ENCODE measurements at regions not wholly inside any gene's neighbourhood (a gene's known extent, or its start where the extent isn't known, plus 50 kb on each side); places are given as distances from the start of the nearest gene placed in this dataset.

DNA sequence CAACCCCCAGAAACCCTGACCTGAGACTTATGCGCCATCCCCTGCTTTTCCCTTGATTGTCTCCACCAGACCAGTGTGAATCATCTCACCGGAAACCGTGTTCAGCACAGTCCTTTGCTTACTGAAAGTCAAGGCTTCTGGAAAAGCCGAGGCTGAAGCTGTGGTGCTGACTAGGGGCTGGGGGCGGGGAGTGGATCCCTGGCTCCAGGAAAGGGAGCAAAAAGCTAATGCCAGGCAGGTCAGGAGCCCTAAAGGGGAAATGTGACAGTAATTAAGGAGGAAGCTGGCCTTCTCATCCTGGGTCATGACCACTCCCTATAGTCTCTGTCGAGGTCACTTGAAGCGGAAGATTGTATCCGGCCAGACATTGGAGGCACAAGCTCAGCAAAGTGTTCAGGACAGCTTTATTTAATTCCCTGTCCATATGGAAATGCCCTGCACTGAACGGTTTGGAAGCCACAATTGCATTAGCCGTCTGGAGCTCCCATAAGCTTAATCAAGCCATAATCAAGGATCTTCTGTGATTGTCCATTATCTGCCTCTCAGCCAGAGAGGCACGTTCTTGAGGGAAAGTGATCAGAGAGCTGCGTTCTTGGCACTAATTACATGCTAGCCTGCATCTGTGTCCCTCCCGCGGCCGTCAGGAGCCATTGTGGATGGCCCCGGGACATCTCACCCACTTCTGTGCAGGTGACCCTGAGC lies 403.6 kb downstream of the RRAGC start:
- peak; percentile 92 for DNase-seq (ENCODE audit: low spot score)

DNA sequence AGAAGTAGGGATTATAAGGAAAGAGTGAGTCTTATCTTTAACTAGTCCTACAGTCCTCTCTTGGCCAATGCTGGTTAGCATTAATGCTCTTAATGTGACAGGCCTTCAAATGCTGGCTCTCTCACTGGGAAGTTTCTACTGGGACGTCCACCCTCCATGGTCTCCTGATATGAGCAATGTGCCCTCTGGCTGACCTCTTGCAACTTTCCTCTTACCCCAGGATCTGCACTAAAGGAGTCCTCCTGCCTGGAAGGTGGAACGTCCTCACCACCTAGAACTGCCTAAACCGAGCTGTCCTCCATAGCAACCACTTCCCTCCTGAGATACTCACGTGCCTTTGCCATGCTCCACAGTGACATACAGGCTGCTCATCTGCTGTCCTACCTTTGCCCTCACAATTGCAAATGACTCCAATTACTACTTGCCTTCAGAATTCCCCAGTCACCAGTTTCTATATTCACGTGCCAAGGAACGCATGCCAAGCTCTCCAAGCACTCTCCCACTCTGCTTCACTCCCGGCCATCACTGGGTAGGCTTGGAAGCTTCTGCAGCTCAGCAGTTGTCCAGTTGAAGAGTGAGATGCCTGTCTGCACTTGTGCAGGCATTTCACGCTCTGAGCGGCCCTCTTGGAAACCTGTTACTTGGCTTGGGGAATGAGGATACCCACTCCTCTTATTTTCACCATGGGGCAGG lies 404.7 kb downstream of the RRAGC start:
- DNase-seq (ENCODE audit: low spot score) = no peak

DNA sequence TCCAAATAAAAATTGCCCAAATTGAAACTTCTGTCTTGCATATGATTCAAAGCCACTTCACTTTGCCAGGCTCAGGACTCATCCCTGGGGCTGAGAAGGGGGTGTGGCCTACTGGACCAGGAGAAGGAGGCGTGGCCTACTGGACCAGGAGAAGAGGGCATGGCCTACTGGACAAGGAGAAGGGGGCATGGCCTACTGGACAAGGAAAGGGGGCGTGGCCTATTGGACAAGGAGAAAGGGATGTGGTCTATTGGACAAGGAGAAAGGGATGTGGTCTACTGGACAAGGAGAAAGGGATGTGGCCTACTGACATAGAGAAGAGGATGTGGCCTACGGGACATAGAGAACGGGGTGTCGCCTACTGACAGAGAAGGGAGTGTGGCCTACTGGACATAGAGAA lies 405.3 kb downstream of the RRAGC start:
- no peak for DNase-seq (ENCODE audit: low spot score)

DNA sequence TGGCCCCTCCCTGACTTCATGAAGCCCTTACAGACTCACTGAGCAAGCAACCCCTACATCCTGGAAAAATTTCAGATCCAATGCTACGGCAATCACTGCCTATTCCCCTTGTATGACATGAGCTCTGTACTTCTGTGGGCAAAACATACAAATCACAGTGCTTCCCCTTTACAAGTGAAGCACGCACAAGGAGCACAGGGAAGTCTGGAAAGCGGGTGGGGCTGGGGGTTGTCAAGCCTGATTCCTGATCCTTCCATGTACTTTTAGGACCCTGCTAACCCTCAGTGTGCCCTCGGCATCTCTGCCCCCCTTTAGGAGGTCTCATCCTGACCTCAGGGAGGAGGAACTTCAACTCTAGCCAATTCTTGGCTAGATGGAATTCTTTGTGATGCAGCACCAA lies 405.7 kb upstream of the POU3F1 start:
- no peak for DNase-seq (ENCODE audit: low spot score)

DNA sequence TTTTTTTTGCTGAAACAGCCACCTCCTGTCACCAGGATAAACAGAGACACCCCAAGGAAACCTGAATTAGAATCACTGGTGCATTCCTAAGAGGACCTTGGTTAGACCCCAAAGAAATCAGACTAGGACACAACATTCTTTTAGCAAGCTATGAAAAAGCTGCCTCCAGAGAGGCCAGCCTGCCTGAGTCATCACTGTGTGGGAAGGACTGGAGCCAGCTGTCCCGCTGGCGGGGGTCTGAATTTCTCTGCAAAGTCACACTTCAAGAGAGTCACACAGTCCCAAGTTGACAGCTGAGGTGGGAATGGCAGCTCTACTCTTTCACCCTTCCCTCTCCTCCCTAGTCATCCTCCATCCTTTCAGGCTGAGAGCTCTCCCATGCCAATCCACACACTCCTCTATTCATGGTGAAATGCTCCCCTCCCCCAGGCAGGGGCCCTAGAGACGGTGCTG lies 405.0 kb upstream of the POU3F1 start:
- DNase-seq (ENCODE audit: low spot score) = peak; percentile 75

DNA sequence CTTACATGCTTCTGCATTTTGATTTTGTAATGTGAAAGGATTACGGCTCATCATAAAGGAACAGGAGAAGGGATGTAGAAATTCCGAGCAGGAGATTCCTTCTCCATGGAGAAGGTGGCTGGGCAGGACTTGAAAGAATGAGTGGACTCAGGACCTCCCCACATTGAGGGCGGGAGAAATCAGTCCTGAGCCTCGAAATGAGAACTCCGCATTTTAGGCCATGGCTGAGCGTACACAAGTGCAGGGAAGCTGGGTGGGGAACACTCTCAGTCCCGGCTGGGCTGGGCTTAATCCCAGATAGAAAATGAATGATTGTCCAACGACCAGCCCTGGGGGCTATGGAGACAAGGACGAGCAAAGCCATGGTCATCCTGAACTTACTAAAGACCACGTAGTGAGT lies 402.3 kb upstream of the POU3F1 start:
- no peak for DNase-seq (ENCODE audit: low spot score)

DNA sequence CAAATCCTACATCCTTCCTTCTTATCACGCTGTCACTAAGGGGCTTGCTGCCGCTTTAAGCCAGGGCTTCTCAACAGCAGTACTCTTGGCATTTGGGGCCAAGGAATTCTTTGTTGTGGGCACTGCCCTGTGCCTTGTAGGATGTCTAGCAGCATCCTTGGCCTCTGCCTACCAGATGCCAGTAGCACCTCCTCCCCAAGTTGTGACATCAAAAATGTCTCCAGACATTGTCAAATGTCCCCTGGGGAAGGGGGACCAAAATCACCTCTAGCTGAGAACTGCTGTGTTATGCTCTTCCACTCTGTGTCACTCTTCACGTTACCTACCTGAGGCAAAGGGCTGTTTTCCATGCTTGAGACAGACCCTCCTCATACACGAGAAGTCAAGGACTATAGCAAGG lies 400.3 kb upstream of the POU3F1 start:
- DNase-seq (ENCODE audit: low spot score) = no peak

DNA sequence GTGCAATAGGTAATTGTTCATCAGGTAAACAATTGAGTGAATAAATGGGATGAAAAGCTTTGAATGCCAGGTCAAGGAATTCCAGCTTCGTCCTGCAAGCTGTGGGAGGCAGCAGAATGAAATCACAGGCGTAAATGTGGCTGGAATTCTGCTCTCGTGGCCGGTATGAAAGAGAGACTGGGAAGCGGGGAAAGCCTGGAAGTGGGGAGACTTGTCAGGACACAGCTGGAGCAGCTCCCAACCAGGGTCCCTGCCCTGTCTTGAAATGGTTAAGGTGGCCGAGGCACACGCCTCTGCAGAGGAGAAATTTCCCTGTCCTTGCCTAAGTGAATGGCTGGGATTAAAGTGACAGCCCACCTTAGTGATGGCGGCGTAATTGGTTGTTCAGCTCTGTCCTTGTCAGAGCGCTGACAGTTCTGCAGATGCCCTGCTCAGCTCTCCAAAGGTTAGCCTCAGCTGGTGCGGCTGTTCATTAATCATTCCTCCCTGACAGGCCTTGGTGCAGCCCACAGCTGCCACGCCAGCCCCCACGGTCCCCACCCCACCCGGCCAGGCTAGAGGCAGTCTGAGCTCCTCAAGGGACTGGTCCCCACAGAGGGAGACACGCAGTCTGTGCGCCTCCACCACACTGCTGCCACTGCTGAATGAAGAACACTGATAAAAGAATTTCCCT lies 398.3 kb upstream of the POU3F1 start:
- no peak for DNase-seq (ENCODE audit: low spot score)

DNA sequence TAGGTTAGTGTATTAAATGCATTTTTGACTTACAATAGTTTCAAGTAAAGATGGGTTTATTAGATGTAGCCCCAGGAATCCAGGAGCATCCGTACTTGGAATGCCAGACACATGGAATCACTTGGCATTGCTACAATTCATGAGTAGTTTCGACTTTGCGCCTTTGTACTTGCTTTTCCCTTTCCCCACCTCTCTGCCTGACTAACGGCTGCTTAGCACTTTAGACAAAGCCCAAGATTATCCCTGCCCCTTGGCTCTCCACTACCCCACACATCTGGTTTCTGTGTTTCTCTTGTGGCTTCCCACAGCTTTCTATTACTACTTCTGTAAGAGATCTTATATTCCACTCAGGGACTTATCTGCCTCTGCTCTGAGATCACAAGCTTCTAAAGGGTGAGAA lies 397.7 kb upstream of the POU3F1 start:
- DNase-seq (ENCODE audit: low spot score) = no peak

DNA sequence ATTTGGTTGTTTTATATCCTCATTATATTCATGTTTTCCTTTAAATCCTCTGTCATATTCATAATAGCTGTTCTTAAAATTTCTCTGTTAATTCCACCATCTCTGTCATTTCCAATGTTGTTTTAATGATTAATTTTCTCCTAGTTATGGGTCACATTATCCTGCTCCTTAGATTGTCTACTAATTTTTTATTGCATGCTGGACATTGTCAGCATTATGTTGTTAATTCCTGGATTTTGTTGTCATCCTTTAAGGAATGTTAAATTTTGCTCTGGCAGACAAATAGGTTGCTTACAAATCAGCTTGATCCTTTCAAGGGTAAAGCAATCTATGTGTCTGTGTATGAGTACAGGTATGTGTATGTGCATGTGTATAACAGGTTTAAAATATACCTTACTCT lies 393.8 kb upstream of the POU3F1 start:
- no peak for DNase-seq (ENCODE audit: low spot score)

DNA sequence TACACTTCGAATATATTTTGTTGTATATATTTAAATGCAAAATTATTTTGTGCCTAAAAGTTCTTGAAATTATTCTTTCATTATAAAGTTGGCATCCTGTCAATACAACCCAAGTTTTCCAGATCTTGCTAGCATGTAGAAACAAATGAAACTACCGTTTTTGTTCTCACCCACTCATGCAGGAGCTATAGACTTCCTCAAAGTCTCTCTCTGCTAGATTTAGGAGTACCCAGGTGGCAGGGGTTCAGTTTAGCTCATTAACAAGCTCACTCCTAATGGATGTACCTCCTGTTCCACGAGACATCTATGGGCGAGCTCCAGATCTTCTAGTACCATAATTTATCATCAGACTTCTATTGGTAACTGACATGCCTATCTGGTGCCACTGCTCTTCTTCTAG lies 390.2 kb upstream of the POU3F1 start:
- DNase-seq (ENCODE audit: low spot score) = no peak

DNA sequence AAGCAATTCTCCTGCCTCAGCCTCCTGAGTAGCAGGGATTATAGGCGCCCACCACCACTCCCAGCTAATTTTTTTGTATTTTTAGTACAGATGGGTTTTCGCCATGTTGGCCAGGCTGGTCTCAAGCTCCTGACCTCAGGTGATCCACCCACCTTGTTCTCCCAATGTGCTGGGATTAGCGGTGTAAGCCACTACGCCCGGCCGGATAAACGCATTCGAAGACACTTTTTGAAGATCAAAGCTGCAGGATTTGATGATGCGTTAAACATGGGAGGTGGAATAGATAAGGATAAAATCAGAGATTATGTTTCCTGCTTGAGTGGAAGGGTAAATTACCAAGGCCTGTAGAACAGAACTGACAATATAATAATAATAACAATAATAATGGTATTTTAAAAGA lies 389.4 kb upstream of the POU3F1 start:
- DNase-seq (ENCODE audit: low spot score) = no peak

DNA sequence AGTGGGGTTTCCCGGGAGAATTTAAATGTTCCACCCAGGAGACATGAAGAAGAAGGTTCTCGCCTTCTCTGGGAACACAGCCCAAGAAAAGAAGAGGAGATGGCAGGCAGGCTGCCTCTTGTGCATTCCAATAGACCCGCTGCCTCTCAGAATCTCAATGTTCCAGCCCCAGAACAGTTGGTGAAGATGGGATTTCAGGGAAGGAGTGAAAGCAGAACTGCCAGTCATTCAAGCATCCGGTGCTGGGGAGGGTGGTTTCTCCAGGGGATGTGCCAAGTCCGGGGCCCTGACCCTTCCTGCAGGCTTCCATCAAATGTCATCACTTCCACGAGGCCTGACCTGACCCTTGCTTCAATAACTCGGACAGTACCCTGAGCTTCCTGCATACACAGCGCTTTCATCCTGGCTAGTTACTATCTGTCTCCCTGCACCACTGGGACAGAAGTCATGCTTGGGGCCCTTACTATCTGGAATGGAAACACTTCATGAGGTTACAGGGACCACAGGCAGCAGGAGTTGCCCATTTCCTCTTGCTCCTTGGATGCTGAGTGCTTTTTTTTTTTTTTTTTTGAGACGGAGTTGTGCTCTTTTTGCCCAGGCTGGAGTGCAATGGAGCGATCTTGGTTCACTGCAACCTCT lies 386.6 kb upstream of the POU3F1 start:
- no peak for DNase-seq (ENCODE audit: low spot score)

DNA sequence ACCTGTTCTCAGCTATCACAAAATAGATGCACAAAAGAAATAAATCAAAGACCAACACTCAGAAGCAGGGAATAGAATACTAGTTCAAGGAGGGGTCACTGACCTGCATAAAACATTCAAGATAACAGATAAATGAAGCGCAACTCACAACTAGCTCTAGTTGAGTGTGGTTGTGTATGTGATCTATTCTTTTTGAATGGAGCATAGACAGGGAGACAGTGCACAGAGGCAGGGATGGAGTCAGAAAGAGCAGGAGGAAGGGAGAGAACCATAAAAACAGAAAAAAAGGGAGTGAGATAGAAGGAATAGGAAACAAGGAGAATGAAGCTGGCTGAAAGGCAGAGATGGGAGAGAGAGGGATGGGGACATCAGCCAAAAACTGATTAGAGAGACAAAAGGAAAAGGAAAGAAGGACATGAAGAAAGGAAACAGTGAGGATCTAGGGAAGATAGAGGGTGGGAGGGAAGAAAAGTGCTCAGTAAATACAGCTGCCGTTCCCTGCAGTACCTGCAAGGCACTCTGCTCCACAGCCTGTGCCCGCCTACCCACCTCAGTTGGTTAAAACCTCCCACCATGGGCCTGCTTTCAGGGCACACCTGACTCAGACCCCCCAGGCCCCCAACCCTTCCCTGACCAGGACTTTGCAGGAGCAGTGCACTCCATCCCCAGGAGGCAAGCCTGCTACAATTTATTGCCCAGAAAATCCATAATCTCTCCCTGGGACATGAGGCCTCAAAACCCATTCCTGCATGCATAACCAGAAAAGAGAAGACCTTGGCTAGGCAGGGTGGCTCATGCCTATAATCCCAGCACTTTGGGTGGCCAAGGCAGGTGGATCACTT lies 385.2 kb upstream of the POU3F1 start:
- DNase-seq (ENCODE audit: low spot score) = no peak

DNA sequence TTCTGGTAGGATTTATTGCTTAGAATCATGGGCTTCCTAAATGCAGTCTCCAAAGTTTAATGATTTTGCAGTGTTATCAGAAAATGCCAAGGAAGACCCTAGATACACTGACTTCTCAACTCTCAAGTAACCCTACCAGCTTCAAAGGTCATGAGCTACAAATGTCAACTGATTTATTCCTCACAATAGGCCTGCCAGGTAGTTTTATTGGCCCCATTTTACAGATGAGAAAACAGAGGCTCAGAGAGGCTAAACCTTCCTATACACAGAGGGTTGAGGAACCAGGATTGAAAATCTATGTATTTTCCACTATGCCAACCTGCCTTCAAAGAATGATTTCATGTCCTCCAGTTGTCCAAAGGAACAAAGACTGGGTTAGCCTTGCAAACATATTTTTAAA lies 384.4 kb upstream of the POU3F1 start:
- no peak for DNase-seq (ENCODE audit: low spot score)

DNA sequence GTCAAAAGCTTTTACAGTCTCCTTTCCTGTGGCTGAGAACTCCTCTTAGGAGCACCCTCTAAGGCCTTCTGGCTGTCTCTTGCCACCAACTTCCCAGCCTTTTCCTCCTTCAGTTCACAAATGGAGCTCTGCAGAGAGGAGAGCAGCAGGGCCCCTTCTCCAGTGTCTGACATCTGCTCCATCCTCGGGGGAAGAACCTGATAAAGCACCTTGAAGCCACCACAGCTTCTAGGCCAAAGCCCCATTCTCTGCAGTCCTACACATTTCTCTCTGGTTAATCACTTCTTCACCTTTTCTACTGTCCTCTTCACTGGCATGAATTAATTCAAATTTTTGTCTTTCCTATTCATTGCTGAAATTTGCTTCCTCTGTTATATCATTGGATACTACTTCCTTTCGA lies 378.1 kb upstream of the POU3F1 start:
- DNase-seq (ENCODE audit: low spot score) = no peak

DNA sequence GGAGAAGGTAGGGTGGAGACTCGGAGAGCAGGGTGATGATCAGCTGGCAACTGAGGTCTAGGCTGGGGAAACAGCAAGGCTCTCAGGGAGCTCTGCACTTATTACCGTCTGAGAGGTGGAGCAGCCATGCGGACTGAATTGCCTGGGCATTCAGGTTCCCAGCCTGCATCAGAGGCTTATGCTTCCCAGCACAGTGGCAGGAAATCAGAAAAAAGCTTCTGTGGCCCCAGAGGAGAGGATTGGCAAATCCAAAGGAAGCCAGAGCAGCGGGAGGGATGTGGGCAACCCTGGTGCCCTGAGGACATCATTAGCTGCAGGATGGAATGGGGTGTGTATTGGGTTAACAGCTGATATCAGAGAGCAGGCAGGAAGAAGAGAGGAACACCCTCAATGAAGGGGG lies 374.1 kb upstream of the POU3F1 start:
- DNase-seq (ENCODE audit: low spot score) = no peak

DNA sequence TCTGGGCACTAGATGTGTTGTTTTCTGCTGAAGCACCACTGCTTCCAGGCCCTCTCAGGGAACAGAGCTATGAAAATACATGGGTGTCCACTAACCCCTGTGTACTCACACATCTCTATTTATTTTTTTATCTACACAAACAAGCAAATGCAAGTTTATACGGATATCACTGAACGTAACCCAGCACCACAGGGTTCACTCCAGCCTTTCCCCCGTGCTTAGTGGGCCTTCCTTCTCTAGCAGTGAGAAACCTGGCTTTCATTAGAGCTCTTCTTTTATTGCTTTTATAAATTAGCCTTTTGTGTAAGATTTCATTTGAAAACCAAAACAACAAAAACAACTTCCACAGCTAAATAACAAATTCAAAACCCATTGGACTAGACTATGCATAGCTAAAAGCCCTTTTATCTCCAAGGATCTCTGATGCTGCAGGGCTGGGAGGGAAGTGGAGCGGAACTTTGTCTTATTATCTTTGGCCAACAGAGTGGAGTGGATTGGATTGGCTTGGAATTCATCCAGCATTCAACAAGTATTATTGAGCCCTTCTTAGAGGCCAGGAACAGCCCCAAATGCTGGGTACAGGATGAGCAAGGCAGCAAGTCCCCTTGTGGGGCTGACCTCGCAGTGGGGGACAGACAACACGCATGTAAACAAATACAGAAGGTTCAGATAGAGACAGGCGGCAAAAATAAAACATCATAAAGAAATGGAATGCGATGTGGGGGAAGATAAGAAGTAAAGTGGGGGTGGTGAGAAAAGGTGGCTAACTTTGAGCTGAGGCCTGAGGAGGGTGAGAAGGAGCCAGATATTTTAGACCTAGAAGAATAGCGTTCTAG lies 371.8 kb upstream of the POU3F1 start:
- no peak for DNase-seq (ENCODE audit: low spot score)

DNA sequence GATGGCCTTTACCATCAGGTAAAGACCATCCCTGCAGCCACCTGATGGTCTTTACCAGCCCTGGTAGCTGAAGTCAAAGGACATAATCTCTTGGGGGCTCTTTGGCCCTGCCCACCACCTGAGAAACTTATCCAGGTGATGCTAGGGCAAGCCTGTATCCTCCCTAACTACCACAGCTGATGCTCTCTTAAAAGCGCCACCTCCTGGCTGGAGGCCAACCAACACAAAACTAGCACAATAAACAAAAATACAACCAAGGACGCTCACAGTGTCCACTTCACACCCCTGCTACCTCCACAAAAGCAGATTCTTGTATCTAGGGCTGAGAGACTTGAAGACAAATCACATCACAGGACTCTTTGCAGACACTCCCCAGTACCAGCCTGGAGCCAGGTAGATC lies 357.1 kb upstream of the POU3F1 start:
- no peak for DNase-seq (ENCODE audit: low spot score)

DNA sequence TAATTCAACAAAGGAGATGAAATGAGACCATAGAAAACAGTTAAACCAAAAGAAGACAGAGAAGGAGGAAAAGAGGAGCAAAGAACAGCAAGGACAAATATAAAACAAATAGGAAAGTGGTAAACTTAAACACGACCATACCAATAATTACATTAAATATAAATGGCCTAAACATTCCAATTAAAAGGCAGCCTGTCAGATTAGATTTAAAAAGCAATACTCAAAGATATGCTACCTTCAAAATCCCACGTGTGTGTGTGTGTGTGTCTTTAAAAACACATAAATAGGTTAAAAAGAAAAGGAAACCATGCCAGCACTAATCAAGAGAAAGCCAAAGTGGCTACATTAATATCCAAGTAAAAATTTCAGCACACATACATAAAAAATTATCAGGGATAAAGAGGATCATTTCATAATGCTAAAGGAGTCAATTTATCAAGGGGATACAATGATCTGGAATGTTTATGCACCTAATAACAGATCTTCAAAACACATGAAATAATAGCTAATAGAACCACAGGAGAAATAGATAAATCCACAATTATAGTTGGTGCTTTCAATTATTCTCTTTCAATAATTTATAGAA lies 355.7 kb upstream of the POU3F1 start:
- DNase-seq (ENCODE audit: low spot score) = no peak

DNA sequence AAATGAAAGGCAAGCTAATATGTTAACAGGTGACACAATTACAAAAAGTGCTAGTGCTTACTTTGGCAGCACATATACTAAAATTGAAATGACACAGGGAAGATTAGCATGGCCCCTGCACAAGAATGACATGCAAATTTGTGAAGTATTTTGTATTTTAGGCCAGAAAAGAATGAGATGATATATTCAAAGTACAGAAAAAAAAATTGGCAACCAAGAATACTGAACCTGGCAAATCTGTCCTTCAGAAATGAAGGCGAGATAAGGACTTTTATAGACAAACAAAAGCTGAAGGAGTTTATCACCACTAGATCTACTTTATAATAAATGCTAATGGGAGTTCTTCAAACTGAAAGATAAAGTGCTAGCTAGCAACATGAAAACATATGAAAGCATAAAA lies 350.0 kb upstream of the POU3F1 start:
- no peak for DNase-seq (ENCODE audit: low spot score)

Data from kidney capillary endothelial cell (primary cell).